ENCODE measurements at regions not wholly inside any gene's neighbourhood (a gene's known extent, or its start where the extent isn't known, plus 50 kb on each side); places are given as distances from the start of the nearest gene placed in this dataset.

- DNase-seq (ENCODE audit: low spot score) = no peak
These were observed 138.2 kb upstream of the PWP1 start for GRCh38 chr12:107547389-107547788.

DNA sequence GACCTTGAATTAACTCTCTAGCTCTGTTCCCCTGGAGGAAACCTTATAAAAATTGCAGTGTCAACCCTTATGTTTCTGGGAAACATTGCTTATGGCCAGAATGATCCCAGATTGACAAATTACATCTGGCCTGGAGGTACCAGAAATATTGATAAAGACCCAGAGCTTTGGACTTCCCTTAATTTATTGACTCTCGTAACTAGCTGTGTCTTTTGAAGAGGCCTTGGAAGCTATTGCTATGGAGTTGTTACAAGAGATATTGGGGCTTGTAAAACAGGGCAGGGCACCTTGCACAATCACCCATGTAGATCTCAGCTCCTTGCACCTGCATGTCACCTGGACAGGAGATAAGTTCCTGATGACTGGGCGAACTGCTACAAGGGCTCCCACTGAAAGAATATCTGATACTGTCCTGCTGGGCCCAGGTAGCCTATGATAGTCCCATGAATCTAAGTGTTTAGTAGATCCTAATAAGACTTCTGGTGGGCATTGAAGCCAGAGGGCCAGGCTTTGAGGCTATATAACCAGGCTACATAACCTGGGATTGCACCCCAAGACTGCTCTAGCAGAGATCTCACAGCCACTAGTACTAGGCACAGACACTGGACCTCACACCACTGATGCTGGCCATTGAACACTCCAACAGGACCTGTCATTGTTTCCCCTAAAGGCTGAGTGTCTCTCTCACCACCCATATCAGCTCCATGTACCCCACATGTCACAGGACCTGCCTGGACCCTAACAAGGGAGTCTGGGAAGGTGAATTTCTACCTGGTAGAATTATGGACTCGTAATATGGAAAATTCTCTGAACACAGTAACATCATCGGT, 135.7 kb upstream of the PWP1 start:
- no peak for DNase-seq (ENCODE audit: low spot score)

DNA sequence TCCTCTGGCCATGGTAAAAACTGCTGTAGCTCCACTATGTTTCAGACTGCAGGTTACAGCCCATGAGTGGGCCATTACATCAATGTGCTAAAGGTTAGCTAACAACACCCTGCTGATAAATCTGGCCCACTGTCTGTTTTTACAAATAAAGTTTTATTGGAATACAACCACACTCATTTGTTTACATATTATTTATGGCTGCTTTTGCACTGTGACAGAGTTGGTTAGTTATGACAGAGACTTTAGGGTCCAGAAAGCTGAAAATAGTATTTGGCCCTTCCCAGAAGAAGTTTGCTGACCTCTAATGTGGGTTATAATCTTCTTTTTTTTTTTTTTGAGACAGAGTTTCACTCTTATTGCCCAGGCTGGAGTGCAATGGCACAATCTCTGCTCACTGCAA, 134.2 kb upstream of the PWP1 start:
- no peak for DNase-seq (ENCODE audit: low spot score)

GRCh38 chr12:107552263-107552662, 133.3 kb upstream of the PWP1 start:
- DNase-seq (ENCODE audit: low spot score) = no peak

- no peak for DNase-seq (ENCODE audit: low spot score)
These were observed 132.3 kb upstream of the PWP1 start for GRCh38 chr12:107553211-107553765.

- DNase-seq (ENCODE audit: low spot score) = no peak
These were observed 130.7 kb upstream of the PWP1 start for GRCh38 chr12:107554941-107555340.

DNA sequence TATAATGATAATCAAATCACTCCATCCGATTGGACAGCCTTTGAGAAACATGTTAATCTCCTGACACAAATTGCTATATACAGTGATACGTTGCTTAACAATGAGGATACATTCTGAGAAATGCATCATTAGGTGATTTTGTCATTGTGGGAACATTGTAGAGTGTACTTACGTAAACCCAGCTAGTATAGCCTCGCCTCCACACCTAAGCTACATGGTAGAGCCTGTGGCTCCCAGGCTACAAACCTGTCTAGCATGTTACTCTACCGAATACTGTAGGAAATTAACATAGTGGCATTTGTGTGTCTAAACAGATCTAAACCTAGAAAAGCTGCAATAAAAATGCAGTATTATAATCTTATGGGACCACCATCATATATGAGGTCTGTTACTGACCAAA, 128.6 kb upstream of the PWP1 start:
- DNase-seq (ENCODE audit: low spot score) = no peak

DNA sequence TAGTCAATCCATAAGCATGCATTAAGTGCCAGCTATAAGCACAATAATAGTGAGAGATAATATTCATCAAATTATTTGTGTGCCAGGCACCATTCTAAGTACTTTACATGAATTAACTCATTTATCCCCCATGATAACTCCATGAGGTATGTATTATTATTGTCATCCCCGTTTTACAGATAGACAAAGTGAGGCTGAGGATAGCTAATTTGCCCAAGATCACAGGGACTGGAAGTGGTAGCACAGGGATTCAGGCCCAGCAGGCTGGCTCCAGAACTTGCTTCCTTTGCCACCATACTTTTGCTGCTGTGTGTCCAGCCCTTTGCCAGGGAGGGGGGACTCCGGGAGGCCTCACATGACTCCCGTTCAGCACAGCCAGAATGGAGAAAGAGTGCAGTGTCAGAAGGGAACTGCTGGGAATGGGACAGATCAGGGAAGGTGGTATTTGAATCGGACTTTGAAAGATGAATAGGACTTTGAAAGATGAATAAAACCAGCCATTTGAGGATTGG, 128.0 kb upstream of the PWP1 start:
- DNase-seq (ENCODE audit: low spot score) = no peak

GRCh38 chr12:107558141-107558815, 127.3 kb upstream of the PWP1 start:
- DNase-seq (ENCODE audit: low spot score) = no peak

- DNase-seq (ENCODE audit: low spot score) = no peak
These were observed 126.7 kb upstream of the PWP1 start for GRCh38 chr12:107558816-107559382.

DNA sequence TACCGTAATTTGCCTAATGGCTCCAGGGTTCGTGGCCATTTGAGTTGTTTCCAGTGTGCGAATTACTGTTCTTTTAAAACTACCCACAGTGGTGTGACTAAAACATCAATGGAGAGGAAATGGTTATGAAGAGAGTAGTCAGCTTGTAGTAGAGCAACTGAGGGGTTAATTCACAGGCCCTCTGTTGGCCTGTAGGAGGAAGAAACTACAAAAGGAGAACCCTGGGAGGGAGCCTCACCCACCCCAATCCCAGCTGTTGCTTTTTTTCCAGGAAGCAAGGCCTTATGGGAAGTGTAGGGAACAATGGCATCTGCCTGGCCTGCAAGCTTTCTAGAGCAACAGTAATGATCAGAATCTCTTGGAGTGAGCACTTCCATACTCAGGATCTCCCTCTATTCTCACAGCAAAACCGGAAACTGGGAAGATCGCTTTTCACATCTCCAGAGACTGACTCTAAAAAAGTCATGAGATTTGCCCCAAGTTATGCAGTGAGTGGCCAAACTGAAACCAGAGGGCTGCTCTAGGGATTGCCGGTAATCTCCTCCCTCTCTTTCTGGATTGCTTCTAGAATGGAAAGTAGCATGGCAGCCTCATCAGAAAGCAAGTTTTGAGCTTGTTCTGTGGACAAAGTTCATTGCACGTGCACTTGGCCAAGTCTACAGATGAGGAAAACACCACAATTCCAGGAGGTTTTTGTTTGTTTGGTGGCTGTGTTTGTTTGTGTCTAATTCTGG, 125.3 kb upstream of the PWP1 start:
- DNase-seq (ENCODE audit: low spot score) = no peak

DNA sequence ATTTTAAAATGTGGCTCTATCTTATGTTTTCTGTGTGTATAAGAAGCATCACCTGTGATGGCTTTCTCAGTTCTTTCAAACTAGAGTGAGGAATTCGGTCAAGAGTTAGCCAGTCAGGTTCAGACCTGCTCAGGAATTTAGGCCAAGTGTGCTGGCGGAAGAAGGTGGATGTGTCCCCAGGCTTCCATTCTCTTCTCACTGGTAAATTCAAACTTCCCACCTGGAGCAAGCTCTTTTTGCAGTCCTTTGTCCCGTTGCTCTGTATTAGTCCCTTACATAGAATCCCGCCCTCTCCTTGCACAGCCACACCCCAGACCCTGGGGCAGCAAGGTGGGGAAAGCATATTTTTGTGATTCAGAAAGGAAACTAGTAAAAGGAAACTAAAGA, 124.7 kb upstream of the PWP1 start:
- no peak for DNase-seq (ENCODE audit: low spot score)

DNA sequence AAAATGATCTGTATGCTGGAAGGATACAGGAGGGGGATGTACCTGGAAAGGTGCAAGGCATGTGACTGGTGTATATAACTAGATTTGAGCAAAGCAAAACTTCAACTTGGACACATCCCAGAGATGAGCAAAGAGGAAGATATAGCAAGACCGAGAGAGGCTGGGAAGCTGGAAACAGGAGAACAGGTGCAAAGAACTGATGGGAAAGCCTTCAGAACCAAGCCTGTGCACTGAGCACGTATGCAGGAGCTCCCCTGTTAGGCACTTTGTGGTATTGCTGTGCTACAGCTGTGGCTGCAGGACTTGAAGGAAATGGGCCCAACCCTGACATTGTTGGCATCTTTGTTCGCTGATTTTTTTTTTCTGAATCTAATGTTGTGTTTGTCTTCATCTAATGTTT, 120.7 kb upstream of the PWP1 start:
- DNase-seq (ENCODE audit: low spot score) = no peak

GRCh38 chr12:107565551-107565950, 120.0 kb upstream of the PWP1 start:
- DNase-seq (ENCODE audit: low spot score) = no peak

DNA sequence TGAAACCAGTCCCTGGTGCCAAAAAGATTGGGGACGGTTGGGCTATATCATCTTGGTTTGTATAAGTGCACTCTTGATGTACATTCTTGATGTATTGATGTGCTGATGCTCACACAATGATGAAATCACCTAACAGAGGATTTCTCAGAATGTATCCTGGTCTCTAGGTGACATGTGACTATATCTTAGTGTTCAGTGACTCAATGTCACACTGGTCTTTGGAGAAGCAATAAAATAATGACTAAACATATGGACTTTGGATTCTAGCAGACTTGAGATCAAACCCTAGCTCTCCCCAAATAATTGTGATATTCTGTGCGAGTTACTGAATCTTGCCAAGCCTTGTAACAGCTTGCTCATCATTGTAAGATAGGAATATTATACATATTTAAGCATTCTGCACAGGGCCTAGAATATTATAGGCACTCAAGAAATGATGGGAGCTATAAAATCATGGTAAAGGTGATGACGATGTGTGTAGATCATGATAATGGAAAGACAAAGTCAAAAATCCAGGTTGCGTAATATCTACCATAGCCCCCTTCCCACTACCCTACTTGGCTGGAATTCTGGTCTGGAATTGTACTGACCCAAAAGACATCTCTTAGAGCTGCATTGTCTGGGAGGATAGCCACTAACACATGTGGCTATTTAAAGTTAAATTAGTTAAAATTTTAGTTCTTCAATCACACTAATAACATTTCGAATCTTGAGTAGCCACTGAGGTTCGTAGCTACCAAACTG, 117.6 kb upstream of the PWP1 start:
- no peak for DNase-seq (ENCODE audit: low spot score)

DNA sequence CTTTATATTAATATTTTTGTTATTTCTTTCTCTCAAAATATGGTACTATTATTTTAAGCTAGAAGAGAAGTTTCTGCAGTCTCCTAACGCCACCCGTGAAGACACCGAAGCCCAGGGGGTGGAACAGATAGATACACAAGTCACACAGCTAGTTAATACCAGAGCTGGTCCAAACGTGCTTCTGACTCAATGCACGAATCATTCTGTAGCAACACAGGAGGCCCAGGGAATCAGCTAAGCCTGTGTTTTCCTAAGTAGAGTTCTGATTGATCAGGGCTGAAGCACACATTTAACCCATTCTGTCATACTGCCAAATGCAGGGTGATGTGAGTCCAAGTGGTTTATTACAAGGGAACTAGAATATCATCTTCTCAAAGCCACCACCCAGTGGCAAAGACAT, 116.9 kb upstream of the PWP1 start:
- DNase-seq (ENCODE audit: low spot score) = no peak

DNA sequence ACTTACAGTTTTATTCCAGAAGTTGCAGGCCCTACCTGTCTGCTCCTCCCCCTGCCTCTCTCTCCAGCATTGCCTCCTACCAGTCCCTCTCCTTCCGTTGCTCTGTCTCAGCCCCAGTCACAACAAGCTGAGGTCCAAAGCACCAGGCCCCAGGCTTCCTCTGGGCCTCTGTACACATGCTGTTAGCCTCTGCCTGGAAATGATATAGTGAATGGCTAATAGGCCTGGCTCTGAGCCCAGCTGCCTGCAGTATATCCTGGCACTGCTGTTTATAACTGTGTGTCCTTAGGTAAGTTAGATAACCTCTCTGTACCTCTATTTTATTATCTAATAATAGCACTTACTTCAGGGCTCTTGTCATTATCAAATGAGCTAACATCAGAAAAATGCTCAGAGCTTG, 114.9 kb upstream of the PWP1 start:
- DNase-seq (ENCODE audit: low spot score) = no peak

DNA sequence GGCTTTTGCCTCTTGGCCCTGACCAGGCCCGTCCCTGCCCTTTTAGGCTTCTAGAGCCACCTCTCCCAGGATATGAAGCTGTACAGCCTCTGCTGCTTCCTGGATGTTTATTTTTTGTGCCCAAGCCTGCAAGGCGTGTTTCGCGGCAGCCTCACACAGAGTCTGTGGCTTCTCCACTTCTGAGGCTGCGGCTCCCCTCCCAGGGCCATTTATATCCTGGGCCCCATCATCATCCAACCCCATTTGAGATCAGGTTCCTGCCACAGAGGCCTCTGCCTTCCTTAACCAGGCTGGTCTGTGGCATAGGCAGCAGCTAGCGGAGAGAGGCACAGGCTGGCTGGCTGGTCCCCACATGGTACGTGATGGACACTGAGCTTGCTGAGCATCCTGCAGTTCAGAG, 114.1 kb upstream of the PWP1 start:
- DNase-seq (ENCODE audit: low spot score) = no peak

GRCh38 chr12:107574691-107575090, 110.9 kb upstream of the PWP1 start:
- no peak for DNase-seq (ENCODE audit: low spot score)

DNA sequence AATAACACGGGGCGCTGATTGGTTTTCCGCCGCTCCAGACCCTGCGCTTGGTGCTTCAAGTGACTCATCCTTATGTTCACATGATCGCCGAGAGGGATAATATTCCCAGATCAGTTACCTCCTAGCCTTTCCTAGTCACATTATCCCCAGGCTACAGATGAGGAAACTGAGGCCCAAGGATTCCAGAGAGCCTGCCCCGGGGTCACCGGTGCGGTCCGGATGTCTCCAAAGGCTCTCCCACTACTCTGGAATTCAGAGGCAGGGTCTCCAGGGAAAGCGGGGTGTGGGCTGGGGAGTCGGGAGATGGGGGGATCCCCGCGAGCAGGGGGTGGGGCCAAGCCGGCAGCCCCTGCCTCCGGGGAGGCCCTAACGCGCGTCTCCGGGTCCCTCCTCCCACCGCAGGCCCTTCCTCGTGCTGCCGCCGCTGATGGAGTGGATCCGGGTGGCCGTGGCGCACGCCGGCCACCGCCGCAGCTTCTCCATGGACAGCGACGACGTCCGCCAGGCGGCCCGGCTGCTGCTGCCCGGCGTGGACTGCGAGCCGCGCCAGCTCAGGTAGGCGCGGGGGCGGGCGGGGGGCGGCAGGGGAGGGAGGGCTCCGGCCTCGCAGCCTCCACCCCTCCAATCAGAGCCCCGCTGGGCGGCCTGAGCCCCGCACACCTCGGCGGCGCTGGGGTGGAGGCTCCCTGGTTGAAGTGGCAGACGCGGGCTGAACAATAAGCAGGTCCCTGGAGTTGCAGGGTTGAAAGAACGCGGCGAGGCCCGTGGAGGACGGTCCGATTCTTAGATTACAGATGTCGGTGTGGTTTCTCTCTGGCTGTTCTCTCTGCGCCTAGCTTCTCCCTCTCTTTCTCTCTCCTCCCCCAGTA, 104.6 kb upstream of the PWP1 start:
- DNase-seq (ENCODE audit: low spot score) = no peak
